ENCODE measurements at regions not wholly inside any gene's neighbourhood (a gene's known extent, or its start where the extent isn't known, plus 50 kb on each side); places are given as distances from the start of the nearest gene placed in this dataset.
A peak's percentile ranks its signal among the peaks of the same experiment; 100 is the strongest.

- dilution Hi-C loops (cut with MboI; ENCODE audit: extremely low pct_ligation_motif_present, low sequenced_read_pairs), result no loop called here
- FAIRE-seq, result peak; percentile 49
These were observed 56.5 kb downstream of the RPLP1 start for GRCh38 chr15:69509131-69509530.

DNA sequence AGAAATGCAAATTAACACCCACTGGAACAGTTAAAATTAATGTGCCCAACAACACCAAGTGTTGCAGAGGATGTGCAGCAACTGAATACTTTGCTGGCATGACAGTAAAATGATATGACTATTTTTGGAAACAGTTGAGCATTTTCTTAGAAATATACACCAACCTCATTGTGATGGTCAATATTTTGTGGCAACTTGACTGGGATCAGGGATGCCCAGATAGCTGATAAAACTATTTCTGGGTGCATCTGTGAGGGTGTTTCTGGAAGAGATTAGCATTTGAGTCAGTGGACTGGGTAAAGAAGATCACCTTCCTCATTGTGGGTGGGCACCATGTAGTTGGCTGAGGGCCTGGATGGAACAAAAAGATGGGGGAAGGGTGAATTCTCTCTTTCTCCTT lies 57.9 kb downstream of the RPLP1 start:
- dilution Hi-C loops (cut with MboI; ENCODE audit: extremely low pct_ligation_motif_present, low sequenced_read_pairs), result no loop called here
- no peak for DNase-seq (ENCODE audit: low read depth, low spot score)
- Histone ChIP-seq H3K36me3 (ENCODE audit: control insufficient read depth in 2 of 2, extremely low read depth in 1 of 2, insufficient read depth in 2 of 2, low read length in 2 of 2) (no peaks in the 10 kb centered on the region), H3K4me1 (ENCODE audit: control insufficient read depth, extremely low read depth, insufficient read depth, low read length) (no peaks in the 10 kb centered on the region), H3K4me2 (ENCODE audit: control insufficient read depth, extremely low read depth, insufficient read depth, low read depth, low read length) (no peak overlapping the region), H3K9me1 (ENCODE audit: control insufficient read depth, extremely low read depth, insufficient read depth, low read length) (no peaks in the 10 kb centered on the region), H3K9me3 (ENCODE audit: control insufficient read depth, low read depth, low read length) (no peaks in the 10 kb centered on the region), H4K20me1 (ENCODE audit: control insufficient read depth, extremely low read depth, insufficient read depth, low read length) (no peaks in the 10 kb centered on the region), H3K27ac (ENCODE audit: control insufficient read depth, insufficient read depth, low read length) (no peak overlapping the region), H3K27me3 (ENCODE audit: control insufficient read depth, extremely low read depth, insufficient read depth, low read length) (peaks cover 6% of the 10 kb centered on the region), H2AFZ (ENCODE audit: control insufficient read depth, low read length) (no peak overlapping the region), H3K9ac (ENCODE audit: control insufficient read depth, extremely low read depth, insufficient read depth, low read length) (no peak overlapping the region), H3K79me2 (ENCODE audit: control insufficient read depth, insufficient read depth, low read length) (no peaks in the 10 kb centered on the region), H3K4me3 (ENCODE audit: control insufficient read depth in 2 of 3, extremely low read depth in 1 of 3, insufficient read depth in 2 of 3, low read depth in 1 of 3, low read length in 3 of 3) (no peak overlapping the region)
- no peak for TF ChIP-seq EZH2 (IDR thresholded peaks at IDR 0.05; ENCODE audit: low read length)
- TF ChIP-seq, protein P1, sequence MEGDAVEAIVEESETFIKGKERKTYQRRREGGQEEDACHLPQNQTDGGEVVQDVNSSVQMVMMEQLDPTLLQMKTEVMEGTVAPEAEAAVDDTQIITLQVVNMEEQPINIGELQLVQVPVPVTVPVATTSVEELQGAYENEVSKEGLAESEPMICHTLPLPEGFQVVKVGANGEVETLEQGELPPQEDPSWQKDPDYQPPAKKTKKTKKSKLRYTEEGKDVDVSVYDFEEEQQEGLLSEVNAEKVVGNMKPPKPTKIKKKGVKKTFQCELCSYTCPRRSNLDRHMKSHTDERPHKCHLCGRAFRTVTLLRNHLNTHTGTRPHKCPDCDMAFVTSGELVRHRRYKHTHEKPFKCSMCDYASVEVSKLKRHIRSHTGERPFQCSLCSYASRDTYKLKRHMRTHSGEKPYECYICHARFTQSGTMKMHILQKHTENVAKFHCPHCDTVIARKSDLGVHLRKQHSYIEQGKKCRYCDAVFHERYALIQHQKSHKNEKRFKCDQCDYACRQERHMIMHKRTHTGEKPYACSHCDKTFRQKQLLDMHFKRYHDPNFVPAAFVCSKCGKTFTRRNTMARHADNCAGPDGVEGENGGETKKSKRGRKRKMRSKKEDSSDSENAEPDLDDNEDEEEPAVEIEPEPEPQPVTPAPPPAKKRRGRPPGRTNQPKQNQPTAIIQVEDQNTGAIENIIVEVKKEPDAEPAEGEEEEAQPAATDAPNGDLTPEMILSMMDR (optimal IDR thresholded peaks at IDR 0.05 in 1 of 3, IDR thresholded peaks at IDR 0.05 in 1 of 3, conservative IDR thresholded peaks at IDR 0.05 in 1 of 3; ENCODE audit: extremely low read depth in 1 of 3, insufficient read depth in 2 of 3, low read length in 3 of 3), result no peak
- FAIRE-seq, result no peak

More at GRCh38 chr15:69509131-69509530, 56.5 kb downstream of the RPLP1 start:
- H3K36me3 ChIP-seq (ENCODE audit: control insufficient read depth in 2 of 2, extremely low read depth in 1 of 2, insufficient read depth in 2 of 2, low read length in 2 of 2), result no peaks in the 10 kb centered on the region
- no peak overlapping the region for H3K27ac ChIP-seq (ENCODE audit: control insufficient read depth, insufficient read depth, low read length)
- no peaks in the 10 kb centered on the region for H3K9me1 ChIP-seq (ENCODE audit: control insufficient read depth, extremely low read depth, insufficient read depth, low read length)
- H3K4me1 ChIP-seq (ENCODE audit: control insufficient read depth, extremely low read depth, insufficient read depth, low read length), result no peaks in the 10 kb centered on the region
- H4K20me1 ChIP-seq (ENCODE audit: control insufficient read depth, extremely low read depth, insufficient read depth, low read length), result no peaks in the 10 kb centered on the region
- H3K4me2 ChIP-seq (ENCODE audit: control insufficient read depth, extremely low read depth, insufficient read depth, low read depth, low read length), result no peak overlapping the region
- DNase-seq (ENCODE audit: low read depth, low spot score), result no peak
- no peaks in the 10 kb centered on the region for H3K9me3 ChIP-seq (ENCODE audit: control insufficient read depth, low read depth, low read length)
- H3K27me3 ChIP-seq (ENCODE audit: control insufficient read depth, extremely low read depth, insufficient read depth, low read length), result peaks cover 7% of the 10 kb centered on the region
- H3K79me2 ChIP-seq (ENCODE audit: control insufficient read depth, insufficient read depth, low read length), result no peaks in the 10 kb centered on the region
- TF ChIP-seq, protein P1 (optimal IDR thresholded peaks at IDR 0.05 in 1 of 3, IDR thresholded peaks at IDR 0.05 in 1 of 3, conservative IDR thresholded peaks at IDR 0.05 in 1 of 3; ENCODE audit: extremely low read depth in 1 of 3, insufficient read depth in 2 of 3, low read length in 3 of 3), result no peak
- no peak for TF ChIP-seq EZH2 (IDR thresholded peaks at IDR 0.05; ENCODE audit: low read length)
- no peak overlapping the region for H3K9ac ChIP-seq (ENCODE audit: control insufficient read depth, extremely low read depth, insufficient read depth, low read length)
- H3K4me3 ChIP-seq (ENCODE audit: control insufficient read depth in 2 of 3, extremely low read depth in 1 of 3, insufficient read depth in 2 of 3, low read depth in 1 of 3, low read length in 3 of 3), result no peak overlapping the region
- H2AFZ ChIP-seq (ENCODE audit: control insufficient read depth, low read length), result no peak overlapping the region

All from keratinocyte (primary cell).